PFSK-1 (cell line): ENCODE measurements at regions not wholly inside any gene's neighbourhood (a gene's known extent, or its start where the extent isn't known, plus 50 kb on each side); places are given as distances from the start of the nearest gene placed in this dataset.

Experiments
- FOXP2 ChIP-seq: optimal IDR thresholded peaks from 2 replicates; pipeline ENCODE3; 2011; ENCODE audit warnings: borderline replicate concordance, control low read depth, inconsistent platforms; ENCODE audit not compliant: insufficient read depth; ENCODE audit errors: extremely low read length, extremely low read depth
- POLR2AphosphoS5 ChIP-seq: IDR thresholded peaks from 2 replicates; pipeline ENCODE4 v1.6.1; 2012; ENCODE audit warnings: low read depth, mild to moderate bottlenecking, control low read depth, low read length, moderate library complexity
- REST ChIP-seq, 2 experiments: IDR thresholded peaks; 2 replicates each; pipeline versions ENCODE4 v1.6.1 to v1.8.0; 2011 to 2012; ENCODE audit warnings: low read depth in 2 of 2, low read length in 2 of 2, control low read depth in 1 of 2, inconsistent platforms in 1 of 2, mild to moderate bottlenecking in 1 of 2, moderate library complexity in 1 of 2; ENCODE audit not compliant: insufficient read depth in 1 of 2
- SIN3A ChIP-seq: IDR thresholded peaks from 2 replicates; pipeline ENCODE4 v1.6.1; 2012; ENCODE audit warnings: mild to moderate bottlenecking, low read length, moderate library complexity, borderline replicate concordance; ENCODE audit not compliant: insufficient read depth
- TAF1 ChIP-seq: IDR thresholded peaks from 2 replicates; pipeline ENCODE4 v1.6.1; 2012; ENCODE audit warnings: low read length, control low read depth, borderline replicate concordance; ENCODE audit not compliant: insufficient read depth

- TF ChIP-seq POLR2AphosphoS5 (no peak), TAF1 (no peak)
Observed at GRCh38 chrX:39174772-39175417, 373.6 kb downstream of the MID1IP1 start.

- TF ChIP-seq REST (IDR thresholded peaks at IDR 0.05; ENCODE audit: insufficient read depth in 1 of 2, low read depth in 2 of 2, low read length in 2 of 2) (no peak), POLR2AphosphoS5 (no peak), TAF1 (no peak), SIN3A (no peak), FOXP2 (no peak)
Observed at GRCh38 chrX:39175418-39176057, 374.3 kb downstream of the MID1IP1 start.

- TF ChIP-seq FOXP2 (no peak), POLR2AphosphoS5 (no peak), TAF1 (no peak), SIN3A (no peak), REST (IDR thresholded peaks at IDR 0.05; ENCODE audit: insufficient read depth in 1 of 2, low read depth in 2 of 2, low read length in 2 of 2) (no peak)
Observed at GRCh38 chrX:39176105-39176504, 374.8 kb downstream of the MID1IP1 start.

- no peak for TF ChIP-seq TAF1
- TF ChIP-seq SIN3A: no peak
- TF ChIP-seq POLR2AphosphoS5: no peak
- TF ChIP-seq REST (IDR thresholded peaks at IDR 0.05; ENCODE audit: insufficient read depth in 1 of 2, low read depth in 2 of 2, low read length in 2 of 2): no peak
- no peak for TF ChIP-seq FOXP2
Observed at GRCh38 chrX:39189431-39189830, 388.2 kb downstream of the MID1IP1 start.

- TF ChIP-seq SIN3A (no peak), TAF1 (no peak), POLR2AphosphoS5 (no peak), FOXP2 (no peak)
Observed at GRCh38 chrX:39194673-39195072, 393.4 kb downstream of the MID1IP1 start.

GRCh38 chrX:39195156-39195555, 393.9 kb downstream of the MID1IP1 start:
- TF ChIP-seq TAF1 (no peak), POLR2AphosphoS5 (no peak), REST (IDR thresholded peaks at IDR 0.05; ENCODE audit: insufficient read depth in 1 of 2, low read depth in 2 of 2, low read length in 2 of 2) (no peak), SIN3A (no peak), FOXP2 (no peak)
